Transverse colon (tissue), 4 donors: ENCODE measurements at regions not wholly inside any gene's neighbourhood (a gene's known extent, or its start where the extent isn't known, plus 50 kb on each side); places are given as distances from the start of the nearest gene placed in this dataset.

Experiments
- DNase-seq: peaks from one replicate; pipeline ENCODE4 v3.0.0-alpha.2; 2019
- H3K27ac ChIP-seq, 4 donors: fragments of 200-600 bp; sonication (generic); 2 replicates each; pipeline ENCODE4 v1.5.1; 2016 to 2018; ENCODE audit warnings: inconsistent platforms in 4 of 4
- H3K27me3 ChIP-seq: fragments of 200-600 bp; sonication (generic); 2 replicates; pipeline ENCODE4 v1.5.1; 2017; ENCODE audit warnings: inconsistent platforms
- H3K36me3 ChIP-seq, 4 donors: fragments of 200-600 bp; sonication (generic); 2 replicates each; pipeline ENCODE4 v1.5.1; 2017 to 2019; ENCODE audit warnings: inconsistent platforms in 4 of 4
- H3K4me1 ChIP-seq, 4 donors: fragments of 200-600 bp; sonication (generic); 2 replicates each; pipeline ENCODE4 v1.5.1; 2017 to 2020; ENCODE audit warnings: inconsistent platforms in 4 of 4
- H3K4me3 ChIP-seq, 4 donors: fragments of 200-600 bp; sonication (generic); 1 replicate in 1 of 4; 2 replicates in 3 of 4; pipeline versions ENCODE4 v1.5.1 to v1.6.1; 2017 to 2019; ENCODE audit warnings: inconsistent platforms in 4 of 4
- H3K9me3 ChIP-seq, 2 donors: fragments of 200-600 bp; sonication (generic); 2 replicates each; pipeline ENCODE4 v1.5.1; 2017 to 2019; ENCODE audit warnings: inconsistent platforms in 2 of 2
- CTCF ChIP-seq, 5 experiments: fragments of 200-600 bp in 3 of 5; fragments of 450-650 bp in 2 of 5; sonication (generic) in 3 of 5; IDR thresholded peaks; 1 replicate in 2 of 5; 2 replicates in 3 of 5; pipeline ENCODE4 v1.5.1; 2016 to 2017; ENCODE audit warnings: antibody characterized with exemption in 5 of 5, inconsistent platforms in 3 of 5, mild to moderate bottlenecking in 2 of 5, moderate library complexity in 1 of 5
- EP300 ChIP-seq: sonication (generic); formaldehyde crosslinking; IDR thresholded peaks from one replicate; pipeline ENCODE4 v1.6.1; 2017; ENCODE audit warnings: antibody characterized with exemption, low read depth
- POLR2A ChIP-seq: fragments of 450-650 bp; IDR thresholded peaks from one replicate; pipeline ENCODE4 v1.6.1; 2016; ENCODE audit warnings: antibody characterized with exemption, mild to moderate bottlenecking, moderate library complexity
- POLR2AphosphoS5 ChIP-seq, 3 donors: sonication (generic); formaldehyde crosslinking; IDR thresholded peaks; one replicate each; pipeline ENCODE4 v1.6.1; 2016; ENCODE audit warnings: antibody characterized with exemption in 3 of 3
- WGBS, 2 donors: methylation state at CpG; one replicate each; pipeline ENCODE4 v1.1.5; 2018; ENCODE audit warnings: low coverage in 1 of 2; 5-methylcytosine and 5-hydroxymethylcytosine counted together
- in situ Hi-C, 4 donors: fragments of 200-750 bp; cut with MboI; loops; one replicate each; pipeline versions ENCODE4 v1.15.0 to v1.15.1; 2017; ENCODE audit warnings: low sequenced_read_pairs in 3 of 4, low pct_ligation_motif_present in 1 of 4, low pct_unique_long_range_greater_than_20kb in 1 of 4
- intact Hi-C: fragments of 100-400 bp; cut with DNase I; formaldehyde crosslinking; loops from one replicate; pipeline ENCODE4 v1.15.1; 2023; ENCODE audit warnings: low total_unique reads

- H3K9me3 ChIP-seq: peaks cover 0 to 4% of the 10 kb centered on the region in 2 donors
- TF ChIP-seq CTCF (IDR thresholded peaks at IDR 0.05) (no peak), EP300 (no peak), POLR2AphosphoS5 (IDR thresholded peaks at IDR 0.05) (no peak), POLR2A (no peak)
- H3K36me3 ChIP-seq: no peaks in the 10 kb centered on the region
- 90 to 91% methylated on average over 6 of the region's 6 CpGs for WGBS, 2 donors
- DNase-seq: no peak
- H3K27ac ChIP-seq: no peak overlapping the region
- H3K4me1 ChIP-seq: no peaks in the 10 kb centered on the region
- intact Hi-C loops: no loop called here
- in situ Hi-C loops: no loop called here
- H3K27me3 ChIP-seq: no peaks in the 10 kb centered on the region
- no peak overlapping the region for H3K4me3 ChIP-seq
These were observed 79.2 kb upstream of the MAP3K4 start for GRCh38 chr6:160912411-160912810.

GRCh38 chr6:160917572-160917971 lies 74.0 kb upstream of the MAP3K4 start:
- H3K9me3 ChIP-seq: peaks cover 0 to 4% of the 10 kb centered on the region in 2 donors
- WGBS, 2 donors: 66 to 88% methylated on average over 1 to 3 of the region's 3 CpGs
- H3K36me3 ChIP-seq: no peaks in the 10 kb centered on the region
- TF ChIP-seq POLR2A (no peak), CTCF (IDR thresholded peaks at IDR 0.05) (no peak), POLR2AphosphoS5 (IDR thresholded peaks at IDR 0.05) (no peak), EP300 (no peak)
- intact Hi-C loops (no loop called here), in situ Hi-C loops (no loop called here)
- H3K4me3 ChIP-seq: no peak overlapping the region
- no peak overlapping the region for H3K27ac ChIP-seq
- H3K4me1 ChIP-seq: no peaks in the 10 kb centered on the region
- H3K27me3 ChIP-seq: no peaks in the 10 kb centered on the region
- DNase-seq: no peak

- H3K9me3 ChIP-seq: no peaks in the 10 kb centered on the region
- DNase-seq: no peak
- H3K36me3 ChIP-seq: no peaks in the 10 kb centered on the region
- H3K27ac ChIP-seq: no peak overlapping the region
- H3K4me3 ChIP-seq: no peak overlapping the region
- no peaks in the 10 kb centered on the region for H3K4me1 ChIP-seq
- intact Hi-C loops (loop anchor here (10.0 kb wide), 1 partner anchor 195 kb away; no protein-coding TSS in a partner anchor), in situ Hi-C loops (no loop called here)
- 67% methylated on average over 2 of the region's 2 CpGs; no CpG with 5 or more reads in 1 of the 2 donors for WGBS, 2 donors
- no peaks in the 10 kb centered on the region for H3K27me3 ChIP-seq
- TF ChIP-seq POLR2AphosphoS5 (IDR thresholded peaks at IDR 0.05) (no peak), CTCF (IDR thresholded peaks at IDR 0.05) (no peak)
These were observed 71.7 kb upstream of the MAP3K4 start for GRCh38 chr6:160919723-160920440.

- WGBS, 2 donors: 54 to 85% methylated on average over 3 of the region's 3 CpGs
These were observed 70.5 kb upstream of the MAP3K4 start for GRCh38 chr6:160921095-160921494.

More at GRCh38 chr6:160921095-160921494, 70.5 kb upstream of the MAP3K4 start:
- no peaks in the 10 kb centered on the region for H3K27me3 ChIP-seq
- H3K4me3 ChIP-seq: no peak overlapping the region
- no peak overlapping the region for H3K27ac ChIP-seq
- in situ Hi-C loops (no loop called here), intact Hi-C loops (loop anchor here (10.0 kb wide), 1 partner anchor 194 kb away; no protein-coding TSS in a partner anchor)
- TF ChIP-seq POLR2A: no peak
- TF ChIP-seq POLR2AphosphoS5 (IDR thresholded peaks at IDR 0.05): no peak
- no peak for TF ChIP-seq EP300
- TF ChIP-seq CTCF (IDR thresholded peaks at IDR 0.05): no peak
- H3K4me1 ChIP-seq: no peaks in the 10 kb centered on the region
- H3K9me3 ChIP-seq: no peaks in the 10 kb centered on the region
- H3K36me3 ChIP-seq: no peaks in the 10 kb centered on the region
- no peak for DNase-seq
